SKM-1 (cell line): ENCODE measurements at regions not wholly inside any gene's neighbourhood (a gene's known extent, or its start where the extent isn't known, plus 50 kb on each side); places are given as distances from the start of the nearest gene placed in this dataset.

Experiments used
- DNase-seq: peaks from one replicate; lab custom pipeline; 2025; ENCODE audit not compliant: unreplicated experiment; lab: John Stamatoyannopoulos, UW

DNA sequence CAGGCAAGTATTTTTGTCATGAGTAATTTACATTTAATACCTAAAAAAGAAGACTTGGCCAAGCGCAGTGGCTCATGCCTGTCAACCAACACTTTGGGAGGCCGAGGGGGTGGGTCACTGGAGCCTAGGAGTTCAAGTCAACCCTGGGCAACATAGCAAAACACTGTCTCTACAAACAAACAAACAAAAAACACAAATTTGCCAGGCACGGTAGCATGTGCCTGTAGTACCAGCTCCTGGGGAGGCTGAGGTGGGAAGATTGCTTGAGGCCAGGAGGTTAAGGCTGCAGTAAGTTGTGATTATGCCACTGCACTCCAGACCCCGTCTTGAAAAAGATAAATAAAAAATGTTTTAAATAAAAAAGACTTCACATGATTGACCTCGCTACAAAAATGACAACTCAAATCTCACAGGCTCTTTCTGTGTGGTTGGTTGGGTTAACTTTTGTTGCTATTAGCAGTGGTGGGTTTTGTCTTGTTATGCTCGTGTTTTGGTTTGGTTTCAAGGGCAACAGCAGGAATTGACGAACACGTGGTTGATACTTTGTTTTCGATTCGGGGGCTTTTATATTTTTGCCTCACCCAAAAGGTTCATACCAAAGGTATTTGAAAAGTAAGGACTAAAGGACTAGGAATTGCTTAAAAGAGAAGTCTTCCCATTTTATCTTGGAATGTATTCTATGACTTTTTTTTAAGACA is 227.2 kb upstream of the MKLN1 start:
- no peak for DNase-seq

DNA sequence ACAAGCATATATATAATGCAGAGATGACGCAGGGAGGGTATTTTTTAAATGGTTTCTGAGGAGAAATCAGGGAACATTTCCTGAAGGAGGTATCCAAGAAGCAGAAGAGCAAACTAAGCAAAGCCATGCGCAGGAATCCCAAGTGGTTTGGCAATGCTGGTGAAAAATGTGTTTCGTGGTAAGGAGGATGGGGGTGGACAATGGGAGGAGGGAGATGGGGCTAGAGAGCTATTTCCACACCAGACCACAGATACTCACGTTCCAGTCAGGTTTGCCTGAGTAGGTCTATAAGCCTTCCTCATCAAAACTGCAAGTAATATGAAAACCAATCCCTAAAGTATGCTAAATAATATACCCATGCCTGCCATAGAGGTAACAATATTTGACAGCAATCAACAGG is 223.7 kb upstream of the MKLN1 start:
- DNase-seq = peak; percentile 27

DNA sequence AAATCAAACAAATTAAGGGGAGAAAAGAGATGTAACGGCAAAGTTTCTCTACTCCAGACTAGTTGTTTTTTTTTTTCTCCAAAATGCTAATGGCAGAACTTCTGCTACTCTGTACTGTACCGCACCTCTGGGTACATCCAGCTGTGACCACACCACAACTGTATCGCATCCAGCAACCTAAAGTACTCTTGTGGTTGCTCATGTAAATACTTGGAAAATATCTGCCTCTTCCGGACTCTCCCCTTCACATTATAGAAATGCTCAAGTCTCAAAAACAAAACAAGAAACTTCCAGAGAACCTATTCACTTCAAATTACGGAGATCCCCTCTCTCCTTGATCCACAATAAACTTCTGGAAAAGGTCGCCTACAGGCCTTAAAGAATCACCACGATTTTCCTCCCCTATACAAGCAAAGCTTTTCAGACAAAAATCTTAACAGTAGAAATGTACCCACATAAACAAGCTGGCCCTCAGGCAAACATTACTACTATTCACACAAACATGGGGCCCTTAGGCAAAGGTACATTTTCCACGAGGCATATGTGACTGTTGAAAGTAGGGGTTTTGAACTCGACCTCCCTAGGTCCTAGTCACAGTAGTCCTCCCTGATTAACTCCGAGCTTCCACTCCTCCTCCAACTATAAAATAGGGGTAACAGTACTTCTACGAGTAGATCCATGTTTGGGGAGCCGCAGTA is 222.9 kb upstream of the MKLN1 start:
- no peak for DNase-seq

DNA sequence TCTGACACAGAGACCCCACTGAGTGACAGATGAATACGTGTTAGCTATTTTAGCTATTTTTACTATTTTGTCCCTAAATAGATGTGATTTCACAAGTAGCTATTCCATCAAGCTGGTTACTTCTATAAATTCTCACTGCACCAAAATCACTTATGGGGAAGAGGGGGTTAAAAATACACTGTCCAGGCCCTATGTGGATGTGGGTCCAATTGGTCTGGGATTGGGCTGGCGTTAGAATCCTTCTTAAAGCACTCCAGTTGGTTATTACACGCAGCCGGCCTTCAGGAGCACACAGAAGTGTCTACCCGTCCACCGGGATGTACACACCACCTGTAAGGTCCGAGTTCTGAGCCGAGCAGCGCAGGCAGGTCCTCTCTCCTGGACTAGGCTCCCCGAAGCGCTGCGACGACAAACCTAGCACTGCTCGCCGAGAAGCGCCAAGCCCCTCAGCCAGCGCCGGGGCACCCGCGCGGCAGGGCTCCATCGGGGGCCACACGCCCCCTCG is 222.3 kb upstream of the MKLN1 start:
- no peak for DNase-seq

DNA sequence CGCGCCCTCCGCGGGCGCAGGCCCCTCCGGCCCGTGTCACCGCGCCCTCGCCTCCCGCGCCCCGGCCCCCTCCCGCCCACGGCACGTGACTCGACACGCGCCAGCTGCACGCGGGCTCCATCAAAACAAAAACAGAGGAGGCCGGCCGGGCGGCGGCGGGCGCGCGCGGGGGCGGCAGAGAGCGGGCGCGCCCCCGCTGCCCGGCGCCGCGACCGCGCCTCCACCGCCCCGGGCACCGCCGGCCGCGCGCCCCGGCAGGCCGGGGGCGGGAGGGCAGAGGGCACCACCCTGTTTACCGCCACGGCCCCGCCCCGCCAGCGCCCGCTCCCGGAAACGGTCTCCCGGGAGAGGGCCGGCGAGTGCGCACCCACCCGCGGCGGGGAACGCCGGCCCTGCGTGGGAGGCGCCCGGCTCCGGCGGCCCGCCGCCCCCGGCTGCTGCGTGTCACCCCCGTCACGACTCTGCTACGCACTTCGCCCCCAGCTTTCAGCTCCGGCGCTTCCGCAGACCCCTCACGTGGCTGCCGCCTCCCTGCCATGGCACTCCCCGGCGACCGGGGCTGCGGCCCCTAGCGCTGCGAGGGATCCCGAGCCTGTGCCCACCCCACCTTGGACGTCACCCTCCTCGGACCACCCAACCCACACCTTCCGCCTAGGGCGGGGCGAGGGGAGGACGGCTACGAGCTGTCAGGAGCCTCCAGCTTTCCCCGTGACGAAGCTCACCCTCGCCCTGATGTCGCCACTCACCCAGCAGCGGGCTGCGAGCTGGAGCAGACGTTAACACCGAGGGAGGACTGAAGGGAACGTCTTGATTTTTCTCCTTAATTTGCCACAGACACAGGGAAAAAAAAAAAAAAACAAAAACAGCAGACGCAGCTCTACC is 221.6 kb upstream of the MKLN1 start:
- DNase-seq = no peak

DNA sequence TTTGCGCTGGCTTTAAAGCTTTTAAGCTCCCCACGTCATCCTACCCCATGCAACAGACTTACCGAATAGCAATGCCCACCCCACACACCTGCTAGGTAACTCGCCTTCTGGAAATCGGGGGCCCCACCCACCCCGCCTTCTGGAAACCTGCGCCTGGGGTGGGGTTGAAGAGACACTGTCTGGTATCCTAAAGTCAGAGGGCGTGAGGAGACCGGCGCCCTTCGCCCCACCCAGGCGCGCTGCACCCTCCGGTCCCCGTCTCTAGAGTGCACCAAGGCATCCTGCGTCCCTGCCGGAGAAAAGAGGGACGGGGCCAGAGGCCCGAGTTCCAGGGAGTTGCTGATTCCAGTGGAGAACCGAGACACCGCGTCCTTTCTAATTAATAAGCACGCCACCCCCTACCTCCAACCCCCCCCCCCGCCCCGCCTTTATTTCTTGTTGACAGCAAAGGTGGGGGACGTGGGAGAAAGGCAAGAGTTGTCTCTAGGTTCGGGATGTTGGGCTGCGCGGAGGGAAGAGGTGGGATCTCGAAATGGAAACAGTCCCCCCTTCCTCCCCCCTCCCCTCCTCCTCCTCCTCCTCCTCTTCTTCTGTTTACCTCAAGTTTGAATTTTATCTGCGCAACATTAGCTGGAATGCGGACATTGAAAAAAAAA is 220.9 kb upstream of the MKLN1 start:
- DNase-seq = no peak

DNA sequence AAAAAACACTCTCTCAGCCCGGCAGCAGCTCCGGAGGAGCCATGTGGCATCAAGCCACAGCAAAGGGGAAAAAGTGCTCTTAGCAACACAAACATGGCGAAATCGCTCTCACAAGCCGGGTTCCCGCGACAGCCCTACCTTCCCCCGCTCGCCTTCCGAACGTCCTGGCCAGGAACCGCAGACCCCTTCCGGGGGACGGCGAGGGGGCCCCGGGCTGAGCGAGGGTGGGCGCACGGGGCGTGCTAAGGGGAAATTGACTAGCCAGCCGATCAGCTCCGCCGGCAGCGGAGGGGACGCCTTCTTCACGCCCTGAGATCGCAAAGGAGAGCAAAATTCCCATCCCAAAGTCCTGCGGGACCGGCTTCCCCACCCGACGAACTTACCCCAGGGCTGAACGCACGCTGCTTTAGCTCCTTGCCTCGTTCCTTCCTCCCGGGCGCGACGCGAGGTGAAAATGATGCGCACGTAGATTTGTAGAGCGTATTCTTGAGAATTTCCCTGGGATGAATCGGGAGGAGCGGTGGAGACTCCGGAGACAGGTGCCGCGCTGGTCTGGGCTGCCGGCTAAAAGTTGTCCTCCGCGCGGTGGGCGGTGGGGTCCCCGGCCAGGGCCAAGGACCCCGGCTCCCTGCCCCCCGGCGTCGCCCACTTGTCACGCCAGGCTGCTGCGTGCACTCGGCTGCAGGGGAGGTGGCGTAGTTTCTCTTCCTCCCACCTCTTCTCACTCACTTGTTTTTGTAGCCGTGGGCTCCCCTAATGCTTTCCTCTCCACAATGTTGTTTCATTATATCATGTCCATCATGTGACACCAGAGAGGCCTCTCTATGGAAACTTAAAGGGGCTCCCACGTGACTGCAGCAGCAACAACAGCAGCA is 220.1 kb upstream of the MKLN1 start:
- peak; percentile 29 for DNase-seq

DNA sequence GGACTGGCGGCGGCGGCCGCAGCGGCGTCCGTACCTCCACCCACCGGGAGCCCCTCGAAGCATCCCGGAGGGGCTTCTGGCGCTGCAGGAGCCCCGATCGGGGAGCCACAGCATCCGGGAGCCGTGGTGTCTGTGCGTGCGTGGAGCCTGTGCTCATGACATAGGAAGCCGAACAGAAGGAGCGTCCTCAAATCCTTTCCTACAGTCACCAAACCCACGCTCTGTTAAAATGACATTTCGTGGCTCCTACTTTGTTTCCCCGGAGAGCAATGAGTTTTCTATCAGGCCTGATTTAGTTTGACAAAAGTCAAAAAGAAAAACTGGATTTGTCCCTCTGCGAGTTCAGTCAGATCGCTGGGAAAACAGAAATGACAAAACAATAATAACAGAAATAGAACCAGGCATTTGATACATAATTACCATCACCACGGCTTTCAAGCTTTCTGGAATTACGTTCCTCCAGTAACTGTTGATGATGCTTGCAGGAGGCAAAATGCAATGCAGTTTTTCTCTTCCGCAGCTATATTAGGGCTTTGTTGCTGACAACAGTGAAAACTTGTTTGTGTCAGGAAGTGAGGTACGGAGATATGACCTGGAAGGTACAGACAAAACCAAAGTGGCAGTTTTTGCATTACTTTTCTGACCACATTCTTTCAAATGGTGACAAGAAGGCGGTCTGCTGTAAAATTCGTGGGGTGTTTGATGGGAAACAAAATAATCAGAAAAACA is 219.3 kb upstream of the MKLN1 start:
- DNase-seq = no peak

DNA sequence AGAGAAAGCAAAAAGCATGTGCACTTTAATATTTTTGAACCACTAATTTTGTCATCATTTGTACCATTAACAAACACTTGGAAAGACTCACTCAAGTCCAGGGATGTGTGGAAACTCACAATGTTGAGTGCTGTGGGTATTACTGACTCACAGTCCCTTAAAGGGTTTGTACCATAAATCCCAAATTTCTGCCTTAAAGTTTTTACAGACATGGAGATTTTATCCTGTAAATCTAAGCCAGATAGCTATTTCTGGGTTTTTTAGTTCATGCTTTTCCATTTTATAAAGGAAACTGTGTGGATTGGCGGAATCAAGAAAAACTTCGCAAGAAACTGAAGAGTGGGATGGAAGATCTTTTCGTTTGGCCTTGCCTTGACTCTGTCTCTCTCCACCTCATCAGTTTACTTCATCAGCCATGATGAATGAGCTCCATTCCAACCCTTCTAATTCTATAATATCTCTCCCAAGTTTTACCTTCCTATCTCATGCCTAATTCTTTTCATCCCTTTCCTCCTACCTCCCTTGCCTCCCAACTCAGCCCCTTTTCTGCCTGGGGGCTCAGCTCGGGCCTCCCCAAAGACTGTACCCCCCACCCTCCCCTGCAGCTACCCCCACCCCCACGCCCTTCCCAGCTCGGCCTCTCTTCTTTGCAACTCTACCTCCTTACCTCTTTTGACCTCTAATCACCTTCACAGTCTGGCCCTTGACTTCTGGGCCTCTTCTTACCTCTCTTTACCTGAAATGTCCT is 218.5 kb upstream of the MKLN1 start:
- peak; percentile 11 for DNase-seq

DNA sequence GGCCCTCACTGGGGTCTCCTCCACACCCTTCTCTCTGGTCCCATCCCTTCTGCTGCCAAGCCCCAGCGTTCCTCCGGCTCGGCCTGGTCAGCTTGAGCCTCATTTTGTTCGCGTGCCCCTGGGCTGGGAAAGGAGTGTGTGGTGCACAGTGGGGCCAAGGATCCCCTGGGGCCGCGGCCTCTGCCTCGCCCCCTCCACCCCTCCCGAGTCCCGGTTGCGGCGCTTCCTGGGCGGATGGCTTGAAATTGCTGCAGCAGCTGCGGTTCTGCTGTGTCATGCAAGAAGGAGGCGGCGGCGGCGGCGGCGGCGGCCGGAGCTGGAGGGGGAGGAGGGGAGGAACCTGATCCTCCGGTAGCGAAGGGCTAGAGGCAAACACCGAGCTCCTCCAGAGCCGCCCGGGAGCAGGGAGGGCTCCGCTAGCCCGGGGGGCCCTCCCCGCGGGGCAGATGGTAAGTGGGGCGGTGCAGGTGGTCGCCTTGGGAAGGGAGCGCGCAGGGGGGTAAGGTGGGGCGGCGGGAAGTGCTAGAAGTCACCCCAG is 217.8 kb upstream of the MKLN1 start:
- no peak for DNase-seq

DNA sequence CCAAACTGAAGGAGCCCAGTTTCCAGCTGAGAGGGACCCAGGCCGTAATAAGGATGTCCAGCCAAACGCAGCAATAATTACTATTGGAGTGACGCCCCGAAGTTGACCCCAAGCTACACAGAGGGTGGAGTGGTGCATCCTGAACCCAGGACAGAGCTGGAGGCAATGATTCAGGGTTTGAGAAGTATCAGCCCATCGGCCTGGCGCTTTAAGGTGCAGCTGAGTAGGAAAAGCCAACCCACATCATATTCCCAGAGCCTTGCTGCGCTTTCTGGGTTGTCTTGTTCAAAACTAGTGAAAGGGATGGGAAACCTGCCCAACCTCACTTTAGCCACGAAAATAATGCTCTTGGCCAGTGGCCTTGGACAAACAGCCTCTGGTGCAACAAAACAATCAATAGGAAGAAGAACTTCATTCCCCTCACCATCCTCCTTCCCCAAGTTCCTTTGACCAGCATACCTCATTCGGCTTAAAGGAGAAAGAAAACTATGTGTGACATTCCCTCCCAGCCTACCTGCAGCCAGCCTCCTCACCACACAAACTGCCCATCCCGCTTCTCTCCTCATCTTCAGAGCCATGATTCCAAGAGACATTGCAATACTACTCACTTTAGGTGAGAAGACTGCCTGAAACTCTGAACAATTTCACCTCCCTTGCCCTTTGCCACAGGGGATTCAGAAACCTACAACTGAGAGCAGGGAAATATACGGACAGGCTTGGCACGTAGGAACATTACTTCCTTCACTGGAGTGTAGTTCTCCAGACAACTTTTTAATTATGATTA is 217.2 kb upstream of the MKLN1 start:
- no peak for DNase-seq

DNA sequence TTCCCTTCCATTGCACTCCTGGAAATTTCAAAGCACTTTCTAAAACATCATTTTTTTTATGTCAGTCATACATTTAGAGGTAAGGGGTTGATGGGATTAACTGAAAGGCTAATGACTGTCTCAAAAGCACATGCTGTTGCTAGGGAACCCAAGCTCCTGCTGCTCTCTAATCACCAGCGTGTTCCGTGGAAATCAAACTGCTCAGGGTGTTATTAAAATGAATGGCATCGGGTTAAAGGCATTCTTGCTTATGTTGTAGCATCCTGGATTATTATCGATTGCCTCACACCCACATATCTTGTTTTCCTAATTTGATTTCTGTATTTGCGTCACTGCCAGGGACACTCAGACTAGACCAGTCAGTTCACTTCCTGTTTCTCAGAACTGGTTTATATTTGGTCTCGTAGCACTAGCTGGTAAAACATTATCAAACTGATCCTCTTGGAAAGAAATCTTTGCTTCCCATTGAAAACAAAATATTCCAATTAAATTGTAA is 216.5 kb upstream of the MKLN1 start:
- peak; percentile 52 for DNase-seq

DNA sequence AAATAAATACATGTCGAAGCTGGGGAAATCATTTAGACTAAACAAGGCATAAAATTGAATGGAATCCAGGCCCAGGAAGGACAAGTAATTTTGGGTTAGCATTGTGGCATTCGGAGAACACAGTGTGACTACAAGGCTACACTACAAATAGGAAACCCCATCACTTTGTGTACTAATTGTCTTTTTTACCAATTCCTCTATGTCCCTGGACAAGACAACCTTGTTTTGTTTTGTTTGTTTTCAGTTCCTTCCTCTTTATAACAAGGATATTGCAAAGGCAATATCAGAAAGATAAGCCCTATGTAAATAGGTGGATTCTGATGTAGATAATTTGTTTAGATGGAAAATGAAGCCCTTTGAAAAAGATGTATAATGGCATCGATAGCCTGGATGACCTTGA is 215.9 kb upstream of the MKLN1 start:
- DNase-seq = no peak

DNA sequence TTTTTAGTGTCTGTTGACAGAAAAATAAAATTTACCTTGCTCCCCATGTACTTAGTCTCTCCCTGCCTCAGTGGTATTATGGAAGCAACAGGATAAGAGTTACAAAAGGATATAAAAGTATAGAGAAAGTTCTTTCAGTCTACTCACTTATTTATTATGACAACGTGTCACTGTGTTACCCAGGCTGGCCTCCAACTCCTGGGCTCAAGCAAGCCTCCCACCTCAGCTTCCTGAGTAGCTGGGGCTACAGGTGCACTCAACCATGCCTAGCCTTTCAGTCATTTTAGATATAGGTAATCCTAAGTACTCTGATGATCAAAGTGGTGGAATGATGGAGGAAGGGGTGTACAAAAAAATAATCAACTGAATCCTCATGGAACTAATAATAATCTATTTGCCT is 215.2 kb upstream of the MKLN1 start:
- DNase-seq = no peak

DNA sequence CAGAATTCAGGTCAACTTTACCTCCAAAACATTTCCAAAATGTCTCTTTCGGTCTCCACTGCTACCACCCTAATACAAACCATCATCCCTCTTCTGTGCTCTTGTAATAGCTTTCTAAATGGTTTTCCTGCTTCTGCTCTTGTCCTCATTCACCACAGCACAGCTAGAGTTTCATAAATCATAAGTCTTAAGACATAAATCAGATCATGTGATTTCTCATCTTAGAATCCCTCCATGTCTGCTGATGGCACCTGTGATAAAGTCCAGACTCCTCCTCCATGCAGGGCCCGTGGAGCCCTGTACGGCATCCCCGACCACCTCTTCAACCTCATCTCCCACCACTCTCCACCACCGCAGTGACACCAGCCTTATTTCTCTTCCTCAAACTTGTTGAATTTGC is 212.3 kb upstream of the MKLN1 start:
- DNase-seq = no peak

DNA sequence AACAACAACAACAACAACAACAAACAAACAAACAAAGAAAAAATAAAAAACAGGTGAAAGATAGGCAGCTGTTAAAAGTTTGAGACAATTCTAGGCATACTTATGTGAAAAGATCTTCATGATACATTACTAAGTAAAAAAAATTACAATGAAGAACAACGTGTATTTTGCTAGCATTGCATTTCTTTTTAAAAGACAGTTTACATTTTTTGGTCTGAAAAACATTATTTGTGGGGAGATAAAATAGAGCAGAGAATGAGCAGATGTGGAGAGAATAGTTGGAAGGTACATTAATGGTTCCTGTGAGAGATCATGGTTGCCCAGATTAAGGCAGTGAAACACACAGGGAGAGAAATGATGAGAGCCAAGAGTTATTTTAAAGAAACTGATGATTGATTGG is 210.2 kb upstream of the MKLN1 start:
- DNase-seq = no peak

DNA sequence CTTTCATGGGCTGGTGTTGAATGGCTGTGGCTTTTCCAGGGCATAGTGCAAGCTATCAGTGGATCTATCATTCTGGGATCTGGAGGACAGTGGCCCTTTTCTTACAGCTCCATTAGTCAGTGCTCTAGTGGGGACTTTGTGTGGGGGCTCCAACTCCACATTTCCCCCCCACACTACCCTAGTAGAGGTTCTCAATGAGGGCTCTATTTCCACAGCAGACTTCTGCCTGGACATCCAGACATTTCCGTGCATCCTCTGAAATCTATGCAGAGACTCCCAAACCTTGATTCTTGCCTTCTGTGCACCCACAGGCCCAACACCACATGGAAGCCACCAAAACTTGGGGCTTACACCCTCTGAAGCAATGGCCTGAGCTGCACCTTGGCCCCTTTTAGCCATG is 208.3 kb upstream of the MKLN1 start:
- no peak for DNase-seq

DNA sequence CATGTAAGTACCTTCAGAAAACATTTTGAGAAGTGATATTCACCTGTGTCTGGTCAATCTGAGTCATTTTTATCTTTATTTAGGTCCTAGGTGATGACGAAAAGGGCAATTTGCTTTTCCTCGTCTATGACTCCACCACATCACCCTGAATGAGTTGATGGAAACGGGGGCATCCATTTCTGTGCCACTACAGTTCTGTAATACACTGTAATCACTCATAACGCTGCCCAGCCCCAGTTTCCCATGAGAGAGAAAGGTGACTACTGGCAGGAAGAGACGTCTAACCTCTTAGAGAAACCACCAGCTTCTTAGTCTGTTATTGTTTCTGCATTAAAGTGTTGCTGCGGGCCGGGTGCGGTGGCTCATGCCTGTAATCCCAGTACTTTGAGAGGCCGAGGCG is 205.3 kb upstream of the MKLN1 start:
- DNase-seq = no peak
